ENCODE measurements at regions not wholly inside any gene's neighbourhood (a gene's known extent, or its start where the extent isn't known, plus 50 kb on each side); places are given as distances from the start of the nearest gene placed in this dataset.

GRCh38 chr4:184968366-184968765 lies 49.9 kb upstream of the HELT start:
- Histone ChIP-seq H3K9me3 (replicated peaks in 1 of 3) (no peaks in the 10 kb centered on the region), H3K27me3 (no peaks in the 10 kb centered on the region), H3K36me3 (replicated peaks in 1 of 2) (no peaks in the 10 kb centered on the region), H3K4me3 (no peak overlapping the region), H3K27ac (no peak overlapping the region), H3K4me1 (replicated peaks in 1 of 2) (no peaks in the 10 kb centered on the region)
- no peak for DNase-seq
- no peak for TF ChIP-seq POLR2A (IDR thresholded peaks at IDR 0.05)
- TF ChIP-seq CTCF (IDR thresholded peaks at IDR 0.05): no peak
- intact Hi-C loops (cut with DNase I): no loop called here
- whole genome bisulfite sequencing, 4 donors: 82 to 88% (median 85%) methylated on average over 3 of the region's 3 CpGs

MicroRNA genes in the stretch of these regions (microRNA counts, 767-probe panel; counts per million panel counts)
- microRNA hsa-miR-4455: 2,451 to 4,856 counts per million in 2 donors

Small RNA genes lying in the stretch of these regions (microRNA-seq; reads per million reads assigned to microRNA genes)
- gene MIR4455: 0 reads per million in 3 donors

Small RNA genes lying in the stretch of these regions (small RNA-seq; reads per million reads assigned to genes)
- 0 reads per million in 2 donors for gene MIR4455
